T-cell (primary cell): ENCODE measurements at regions not wholly inside any gene's neighbourhood (a gene's known extent, or its start where the extent isn't known, plus 50 kb on each side); places are given as distances from the start of the nearest gene placed in this dataset.

Experiments used
- ATAC-seq, 4 experiments: fragments of 200-7000 bp in 3 of 4; fragments of 150-1000 bp in 1 of 4; cut with Tn5 transposase; replicated peaks in 1 of 4; 1 replicate in 3 of 4; 2 replicates in 1 of 4; pipeline ENCODE4 v1.10.0; 2021; ENCODE audit warnings: moderate library complexity in 3 of 4, mild to moderate bottlenecking in 2 of 4, moderate number of reproducible peaks in 1 of 4
- CTCF ChIA-PET, 2 donors: fragments of 300-600 bp; sonication (Branson Sonifier 250); formaldehyde crosslinking; loops; one replicate each; lab custom pipeline; 2022; ENCODE audit warnings: antibody characterized with exemption in 2 of 2; lab: Charles Lee
- POLR2A ChIA-PET, 2 donors: fragments of 300-600 bp; sonication (Branson Sonifier 250); formaldehyde crosslinking; loops; one replicate each; lab custom pipeline; 2022; ENCODE audit warnings: antibody characterized with exemption in 2 of 2; lab: Charles Lee
- DNase-seq, 35 experiments: peaks; one replicate each; pipeline versions ENCODE4 v3.0.0 to v3.0.0-alpha.2; 2013 to 2023
- H3K27ac ChIP-seq: one replicate; pipeline ENCODE4 v1.5.1; 2013; ENCODE audit warnings: low read length
- H3K27me3 ChIP-seq, 2 experiments: replicated peaks in 1 of 2; 1 replicate in 1 of 2; 2 replicates in 1 of 2; pipeline versions ENCODE4 v1.6.1 to v1.7.0; 2013; ENCODE audit warnings: low read length in 1 of 2, mixed read lengths in 1 of 2; ENCODE audit not compliant: control insufficient read depth in 2 of 2, insufficient read depth in 2 of 2; ENCODE audit errors: extremely low read depth in 1 of 2
- H3K36me3 ChIP-seq, 2 donors: 1 replicate in 1 of 2; 2 replicates in 1 of 2; pipeline versions ENCODE4 v1.6.1 to v1.7.0; 2013; ENCODE audit warnings: low read length in 1 of 2; ENCODE audit not compliant: control insufficient read depth in 2 of 2, insufficient read depth in 1 of 2; ENCODE audit errors: extremely low read depth in 1 of 2
- H3K4me1 ChIP-seq, 2 experiments: 1 replicate in 1 of 2; 2 replicates in 1 of 2; pipeline versions ENCODE4 v1.6.1 to v1.7.0; 2013; ENCODE audit warnings: low read length in 2 of 2, mixed read lengths in 1 of 2; ENCODE audit not compliant: insufficient read depth in 2 of 2, control insufficient read depth in 1 of 2; ENCODE audit errors: extremely low read depth in 1 of 2
- H3K4me3 ChIP-seq, 2 donors: 1 replicate in 1 of 2; 2 replicates in 1 of 2; pipeline versions ENCODE4 v1.5.1 to v1.7.0; 2013; ENCODE audit warnings: mild to moderate bottlenecking in 2 of 2, low read length in 1 of 2, moderate library complexity in 1 of 2; ENCODE audit not compliant: control insufficient read depth in 1 of 2; ENCODE audit errors: extremely low read depth in 1 of 2
- H3K9me3 ChIP-seq: 2 replicates; pipeline ENCODE4 v1.7.0; 2013
- H3K27ac Mint-ChIP-seq, 2 donors: one replicate each; pipeline ENCODE4 v1.8.0; 2020 to 2021; ENCODE audit warnings: mild to moderate bottlenecking in 2 of 2, mixed read lengths in 2 of 2
- H3K27me3 Mint-ChIP-seq, 2 donors: one replicate each; pipeline ENCODE4 v1.8.0; 2021 to 2022; ENCODE audit warnings: mixed read lengths in 2 of 2
- H3K36me3 Mint-ChIP-seq: one replicate; pipeline ENCODE4 v1.8.0; 2021; ENCODE audit warnings: mixed read lengths
- H3K4me1 Mint-ChIP-seq, 3 donors: one replicate each; pipeline ENCODE4 v1.8.0; 2020 to 2022; ENCODE audit warnings: mixed read lengths in 3 of 3, mild to moderate bottlenecking in 1 of 3
- H3K4me3 Mint-ChIP-seq, 3 donors: one replicate each; pipeline ENCODE4 v1.8.0; 2020 to 2022; ENCODE audit warnings: mild to moderate bottlenecking in 3 of 3, mixed read lengths in 3 of 3, moderate library complexity in 3 of 3
- H3K9me3 Mint-ChIP-seq, 3 donors: one replicate each; pipeline ENCODE4 v1.8.0; 2020 to 2022; ENCODE audit warnings: mixed read lengths in 3 of 3
- WGBS: methylation state at CpG from one replicate; pipeline ENCODE4 v1.1.5; 2013; ENCODE audit warnings: missing lambda C conversion rate; ENCODE audit not compliant: insufficient coverage; 5-methylcytosine and 5-hydroxymethylcytosine counted together

DNA sequence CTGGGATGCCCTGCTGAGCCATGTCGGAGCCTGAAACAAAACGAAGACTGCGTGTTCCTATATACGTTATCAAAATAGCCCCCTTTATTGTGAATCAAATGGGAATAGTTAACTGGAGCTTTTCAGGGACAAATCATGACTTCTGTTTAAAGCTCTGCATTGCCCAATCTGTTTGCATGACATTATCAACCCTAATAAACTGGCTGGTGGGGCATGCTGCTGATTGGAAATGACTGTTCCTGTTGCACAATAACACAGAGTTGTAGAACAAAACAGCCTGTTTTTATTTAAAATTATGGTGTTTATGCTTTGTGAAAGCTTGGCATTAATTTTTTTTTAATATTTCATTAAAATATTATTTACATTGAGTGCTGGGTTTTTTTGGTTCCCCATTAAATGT lies 215.5 kb downstream of the TMEM167A start:
- no peak overlapping the region for H3K4me3 Mint-ChIP-seq
- no peak for DNase-seq
- no peak overlapping the region for H3K27ac Mint-ChIP-seq
- H3K27me3 Mint-ChIP-seq: no peaks in the 10 kb centered on the region
- no peaks in the 10 kb centered on the region for H3K4me1 Mint-ChIP-seq
- Histone ChIP-seq H3K9me3 (no peaks in the 10 kb centered on the region), H3K36me3 (no peaks in the 10 kb centered on the region), H3K27ac (no peak overlapping the region), H3K4me3 (no peak overlapping the region), H3K27me3 (no peaks in the 10 kb centered on the region), H3K4me1 (no peaks in the 10 kb centered on the region)
- POLR2A ChIA-PET: interaction anchor here in 1 of 2 donors (0.6 kb wide), 1 partner anchor 30 kb away, joined by 3 read pairs; no protein-coding TSS in a partner anchor
- H3K9me3 Mint-ChIP-seq: no peaks in the 10 kb centered on the region
- 100% methylated on average over 4 of the region's 4 CpGs for WGBS
- CTCF ChIA-PET: interaction anchor here in 1 of 2 donors (0.6 kb wide), 1 partner anchor 512 kb away, joined by 3 read pairs; no protein-coding TSS in a partner anchor
- H3K36me3 Mint-ChIP-seq: no peaks in the 10 kb centered on the region
- no peak for ATAC-seq

DNA sequence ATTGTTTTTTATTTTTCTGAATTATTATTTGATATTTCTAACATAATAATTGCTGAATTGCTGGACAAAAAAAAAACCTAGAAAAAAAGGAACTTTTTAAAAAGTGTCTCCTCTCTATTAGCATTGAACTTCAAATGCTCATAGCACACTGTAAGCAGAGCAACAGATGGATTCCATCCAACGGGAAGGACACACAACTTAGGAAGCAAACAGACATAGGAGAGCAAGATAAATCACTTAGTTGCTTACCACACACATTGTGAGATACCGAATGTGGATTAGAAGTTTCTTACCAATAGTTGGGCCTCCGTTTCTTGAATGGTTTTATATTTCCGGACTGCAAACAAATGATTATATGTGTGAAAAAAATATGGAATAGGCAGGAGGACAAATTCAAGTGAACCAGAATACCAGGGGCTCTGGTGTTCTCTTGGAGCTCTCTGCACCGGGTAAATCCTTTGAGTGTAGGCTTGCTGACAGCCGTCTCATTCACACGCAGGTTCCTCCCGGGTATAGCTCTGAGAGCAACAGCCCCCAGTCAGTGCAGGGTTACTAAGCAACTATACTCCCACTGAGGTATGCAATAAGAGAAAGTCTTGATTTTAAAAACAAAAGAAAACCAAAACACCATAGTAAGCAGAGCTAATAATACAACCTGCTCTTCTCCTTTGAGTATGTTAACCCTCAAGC lies 217.6 kb downstream of the TMEM167A start:
- CTCF ChIA-PET: no interaction called here
- POLR2A ChIA-PET: no interaction called here
- Mint-ChIP-seq H3K27me3 (no peaks in the 10 kb centered on the region), H3K4me3 (no peak overlapping the region), H3K9me3 (no peaks in the 10 kb centered on the region), H3K36me3 (no peaks in the 10 kb centered on the region), H3K27ac (no peak overlapping the region), H3K4me1 (no peaks in the 10 kb centered on the region)
- DNase-seq (no peak), ATAC-seq (no peak)
- H3K36me3 ChIP-seq: no peaks in the 10 kb centered on the region
- H3K27ac ChIP-seq: no peak overlapping the region
- H3K4me3 ChIP-seq: no peak overlapping the region
- H3K27me3 ChIP-seq: no peaks in the 10 kb centered on the region
- 64% methylated on average over 2 of the region's 8 CpGs for WGBS
- H3K4me1 ChIP-seq: no peaks in the 10 kb centered on the region
- no peaks in the 10 kb centered on the region for H3K9me3 ChIP-seq

DNA sequence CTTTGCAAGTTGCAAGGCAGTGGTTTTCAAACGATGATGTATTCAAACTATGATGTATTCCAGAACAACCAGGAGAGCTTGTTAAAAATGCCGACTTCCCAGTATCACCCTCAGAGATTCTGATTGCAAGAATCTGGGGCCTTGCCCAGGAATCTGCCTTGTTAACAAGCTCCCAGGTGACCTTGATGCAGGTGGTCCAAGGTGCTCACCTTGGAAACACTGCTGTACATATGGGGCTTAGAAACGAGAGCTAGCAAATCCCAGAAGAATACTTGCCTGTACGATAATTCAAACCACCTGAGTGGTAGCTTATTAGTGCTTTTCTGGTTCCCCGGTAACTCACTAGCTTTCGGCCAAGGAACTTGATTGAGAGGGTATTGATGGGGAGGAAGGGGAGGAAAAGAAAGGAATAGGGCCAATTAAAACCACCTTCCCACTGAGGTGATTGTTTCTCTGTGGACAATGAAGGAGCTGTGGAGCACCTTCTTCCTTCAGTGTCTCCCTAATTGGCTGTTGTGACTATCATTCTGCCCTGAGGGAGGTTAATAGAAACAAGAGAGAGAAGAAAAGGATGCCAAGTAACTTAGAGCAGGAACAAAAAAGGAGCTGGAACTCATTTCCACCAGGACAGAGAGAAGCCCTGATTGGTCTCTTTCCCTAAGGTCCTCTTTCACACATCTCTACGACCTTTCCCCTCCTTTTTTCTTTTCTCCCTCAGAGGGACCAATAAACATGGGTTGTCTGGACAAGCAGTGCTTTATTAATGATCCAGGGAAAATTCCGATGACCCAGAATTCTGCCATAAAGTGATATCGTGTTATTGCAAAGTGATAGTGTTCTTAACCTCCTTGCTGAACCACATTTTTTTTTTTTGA lies 218.8 kb downstream of the TMEM167A start:
- ChIA-PET CTCF (no interaction called here), POLR2A (no interaction called here)
- no peaks in the 10 kb centered on the region for H3K9me3 ChIP-seq
- no peaks in the 10 kb centered on the region for H3K4me1 ChIP-seq
- no peak overlapping the region for H3K4me3 ChIP-seq
- Mint-ChIP-seq H3K27ac (no peak overlapping the region), H3K4me1 (no peaks in the 10 kb centered on the region), H3K9me3 (no peaks in the 10 kb centered on the region), H3K36me3 (no peaks in the 10 kb centered on the region), H3K27me3 (peaks cover 0 to under 1% of the 10 kb centered on the region in 2 donors), H3K4me3 (no peak overlapping the region)
- H3K27ac ChIP-seq: no peak overlapping the region
- ATAC-seq (no peak), DNase-seq (no peak)
- 93% methylated on average over 4 of the region's 9 CpGs for WGBS
- no peaks in the 10 kb centered on the region for H3K27me3 ChIP-seq
- no peaks in the 10 kb centered on the region for H3K36me3 ChIP-seq

DNA sequence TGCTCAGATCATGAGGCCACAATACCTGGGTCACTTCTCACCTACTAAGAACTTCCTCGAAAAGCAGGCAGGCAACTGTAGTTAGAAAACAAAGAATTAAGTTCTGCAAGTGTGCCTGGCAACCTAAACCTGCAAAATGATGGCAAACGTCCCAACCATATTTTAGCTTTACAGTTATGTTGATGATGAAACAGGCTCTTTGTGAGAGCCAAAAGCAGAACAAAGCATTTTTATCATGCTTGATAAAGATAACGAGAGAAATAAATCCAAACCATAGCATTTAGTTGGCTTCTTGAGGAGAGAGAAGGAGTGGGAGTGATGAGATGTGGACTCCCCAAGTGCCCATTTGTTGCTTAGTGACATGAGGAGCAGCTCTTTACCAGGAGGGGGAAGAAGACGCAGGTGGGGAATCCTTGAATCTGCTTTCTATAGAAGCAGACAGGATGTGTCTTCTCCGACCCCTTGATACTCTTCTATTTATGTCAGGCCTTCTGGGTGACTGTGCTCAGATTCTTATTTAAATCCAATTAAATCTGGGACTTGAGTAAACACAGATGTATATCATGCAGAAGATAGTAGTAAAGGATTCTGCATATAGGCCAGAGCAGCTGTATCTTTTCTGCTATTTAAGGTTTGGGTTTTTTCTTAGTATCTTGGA lies 221.2 kb downstream of the TMEM167A start:
- 90% methylated on average over 2 of the region's 5 CpGs for WGBS
- Histone ChIP-seq H3K27me3 (no peaks in the 10 kb centered on the region), H3K27ac (no peak overlapping the region), H3K9me3 (no peaks in the 10 kb centered on the region), H3K4me3 (no peak overlapping the region), H3K36me3 (no peaks in the 10 kb centered on the region), H3K4me1 (no peaks in the 10 kb centered on the region)
- DNase-seq: no peak
- H3K27me3 Mint-ChIP-seq: peaks cover 0 to 2% of the 10 kb centered on the region in 2 donors
- ChIA-PET CTCF (no interaction called here), POLR2A (no interaction called here)
- no peak for ATAC-seq
- H3K36me3 Mint-ChIP-seq: no peaks in the 10 kb centered on the region
- H3K4me3 Mint-ChIP-seq: no peak overlapping the region
- H3K4me1 Mint-ChIP-seq: no peaks in the 10 kb centered on the region
- no peak overlapping the region for H3K27ac Mint-ChIP-seq
- H3K9me3 Mint-ChIP-seq: no peaks in the 10 kb centered on the region

DNA sequence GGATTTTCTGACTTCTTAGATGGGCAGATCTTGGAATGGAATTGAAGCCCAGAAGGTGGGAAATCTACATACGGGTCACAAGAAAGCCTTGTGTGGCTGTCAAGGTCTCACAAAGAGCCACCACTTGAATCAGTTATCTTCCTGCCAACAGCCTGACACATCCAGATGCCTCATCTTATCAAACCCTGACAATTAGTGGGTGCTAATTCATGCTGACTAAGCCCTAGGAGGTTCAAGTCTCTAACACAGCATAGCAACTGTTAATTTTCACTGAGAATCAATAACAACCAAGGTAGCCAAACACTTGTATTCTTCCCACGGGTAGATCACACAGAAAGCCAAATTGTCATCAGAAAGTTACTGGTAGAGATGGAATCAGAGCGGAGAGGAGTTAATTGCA lies 222.2 kb downstream of the TMEM167A start:
- Mint-ChIP-seq H3K4me1 (no peaks in the 10 kb centered on the region), H3K9me3 (no peaks in the 10 kb centered on the region), H3K4me3 (no peak overlapping the region), H3K27ac (no peak overlapping the region), H3K27me3 (peaks cover 0 to 2% of the 10 kb centered on the region in 2 donors), H3K36me3 (no peaks in the 10 kb centered on the region)
- H3K27ac ChIP-seq: no peak overlapping the region
- no peaks in the 10 kb centered on the region for H3K9me3 ChIP-seq
- WGBS: 100% methylated on average over 1 of the region's 3 CpGs
- no peaks in the 10 kb centered on the region for H3K36me3 ChIP-seq
- no peaks in the 10 kb centered on the region for H3K4me1 ChIP-seq
- no peaks in the 10 kb centered on the region for H3K27me3 ChIP-seq
- ATAC-seq: no peak
- ChIA-PET POLR2A (no interaction called here), CTCF (no interaction called here)
- DNase-seq: no peak
- H3K4me3 ChIP-seq: no peak overlapping the region

DNA sequence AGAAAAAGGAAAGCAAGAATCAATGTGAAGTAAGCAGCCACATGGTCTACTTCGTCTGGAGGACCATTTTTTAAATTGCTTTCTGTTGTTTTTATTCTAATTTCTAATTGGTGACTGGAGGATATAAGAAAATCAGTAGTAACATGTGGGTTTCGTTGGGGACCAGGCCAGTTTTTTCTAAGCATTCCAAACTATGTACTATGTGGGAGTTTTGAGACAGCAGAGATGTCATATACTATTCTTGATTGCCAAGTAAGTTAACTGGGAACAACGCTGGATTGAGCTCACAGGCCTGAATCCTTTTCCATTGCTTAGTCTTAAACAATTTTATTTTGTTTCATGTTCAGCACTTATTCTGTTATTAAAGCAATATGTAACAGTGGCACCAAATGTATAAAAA lies 225.7 kb downstream of the TMEM167A start:
- no peaks in the 10 kb centered on the region for H3K4me1 Mint-ChIP-seq
- Histone ChIP-seq H3K36me3 (no peaks in the 10 kb centered on the region), H3K4me1 (no peaks in the 10 kb centered on the region), H3K4me3 (no peak overlapping the region), H3K27ac (no peak overlapping the region), H3K9me3 (no peaks in the 10 kb centered on the region), H3K27me3 (peaks cover 0 to 4% of the 10 kb centered on the region in 2 experiments)
- POLR2A ChIA-PET: no interaction called here
- H3K36me3 Mint-ChIP-seq: no peaks in the 10 kb centered on the region
- no CpG with 5 or more reads among the region's 3 CpGs for WGBS
- no peak overlapping the region for H3K27ac Mint-ChIP-seq
- no peak overlapping the region for H3K4me3 Mint-ChIP-seq
- ATAC-seq (no peak), DNase-seq (no peak)
- peaks cover 0 to 3% of the 10 kb centered on the region in 2 donors for H3K27me3 Mint-ChIP-seq
- no peaks in the 10 kb centered on the region for H3K9me3 Mint-ChIP-seq
- CTCF ChIA-PET: no interaction called here
